GM12878 (cell line): ENCODE measurements at regions not wholly inside any gene's neighbourhood (a gene's known extent, or its start where the extent isn't known, plus 50 kb on each side); places are given as distances from the start of the nearest gene placed in this dataset.

Experiments used
- ATAC-seq: fragments of 200-7000 bp; cut with Tn5 transposase; 3 replicates; pipeline ENCODE4 v1.9.1; 2020; ENCODE audit warnings: mild to moderate bottlenecking, moderate library complexity
- BruUV-seq: library from RNA; stranded (reverse); fragments of 400-500 nt; replicated peaks from 2 replicates; lab custom pipeline; 2021; lab: Mats Ljungman, UMichigan
- CTCF ChIA-PET: fragments of 300-600 bp; sonication (Branson Sonifier 250); formaldehyde crosslinking; extraction: SDS; loops from one replicate; lab custom pipeline; 2021; ENCODE audit warnings: inconsistent platforms; lab: Yijun Ruan, JAX
- POLR2A ChIA-PET: fragments of 350-600 bp; formaldehyde crosslinking; extraction: SDS; loops from one replicate; lab custom pipeline; 2021; ENCODE audit warnings: inconsistent platforms; lab: Charles Lee
- RAD21 ChIA-PET: fragments of 300-600 bp; sonication (Branson Sonifier 250); formaldehyde crosslinking; loops from one replicate; lab custom pipeline; 2023; ENCODE audit warnings: antibody characterized with exemption; ENCODE audit not compliant: unreplicated experiment; lab: Charles Lee
- SMC1A ChIA-PET: fragments of 300-600 bp; sonication (Branson Sonifier 250); formaldehyde crosslinking; loops from one replicate; lab custom pipeline; 2023; ENCODE audit not compliant: unreplicated experiment, uncharacterized antibody; lab: Charles Lee
- DNase-seq: peaks from one replicate; pipeline ENCODE4 v3.0.0-alpha.2; 2011; ENCODE audit warnings: low read depth, low spot score
- FAIRE-seq: peaks from 3 replicates; lab custom pipeline; 2011; peaks lifted over from hg19 to GRCh38; lab: Jason Lieb, UNC
- H2AFZ ChIP-seq: 2 replicates; pipeline ENCODE4 v1.6.0; 2011; ENCODE audit warnings: low read depth, low read length, control low read depth; ENCODE audit not compliant: control insufficient read depth
- H3K27ac ChIP-seq: 2 replicates; pipeline ENCODE4 v1.5.1; 2011; ENCODE audit warnings: control low read depth; ENCODE audit not compliant: control insufficient read depth, insufficient read depth
- H3K27me3 ChIP-seq, 2 experiments: replicated peaks in 1 of 2; 2 replicates each; pipeline versions ENCODE4 v1.6.0 to v1.6.1; 2011; ENCODE audit warnings: low read length in 1 of 2; ENCODE audit not compliant: control insufficient read depth in 2 of 2, insufficient read depth in 2 of 2
- H3K36me3 ChIP-seq, 2 experiments: 2 replicates each; pipeline ENCODE4 v1.5.1; 2011; ENCODE audit warnings: low read length in 1 of 2; ENCODE audit not compliant: control insufficient read depth in 2 of 2, insufficient read depth in 2 of 2
- H3K4me1 ChIP-seq: 2 replicates; pipeline ENCODE4 v1.6.1; 2011; ENCODE audit warnings: mild to moderate bottlenecking, low read length, moderate library complexity, mixed read lengths; ENCODE audit not compliant: control insufficient read depth, insufficient read depth
- H3K4me2 ChIP-seq: 2 replicates; pipeline ENCODE4 v1.6.0; 2011; ENCODE audit warnings: control low read depth; ENCODE audit not compliant: control insufficient read depth, insufficient read depth
- H3K4me3 ChIP-seq: fragments of 200-600 bp; sonication (generic); 2 replicates; pipeline ENCODE4 v1.5.1; 2016
- H3K79me2 ChIP-seq: 2 replicates; pipeline ENCODE4 v1.6.0; 2011; ENCODE audit warnings: low read length; ENCODE audit not compliant: control insufficient read depth, insufficient read depth
- H3K9ac ChIP-seq: 2 replicates; pipeline ENCODE4 v1.8.0; 2011; ENCODE audit warnings: low read length, control low read depth, mixed read lengths; ENCODE audit not compliant: control insufficient read depth, insufficient read depth
- H3K9me3 ChIP-seq: replicated peaks from 3 replicates; pipeline ENCODE4 v1.5.1; 2011; ENCODE audit warnings: mild to moderate bottlenecking, low read length; ENCODE audit not compliant: control insufficient read depth, insufficient read depth
- H4K20me1 ChIP-seq: 2 replicates; pipeline ENCODE4 v1.6.0; 2011; ENCODE audit not compliant: control insufficient read depth, insufficient read depth
- BCLAF1 ChIP-seq: fragments of 450-650 bp; IDR thresholded peaks from 2 replicates; pipeline ENCODE4 v1.6.1; 2017; ENCODE audit warnings: antibody characterized with exemption, mild to moderate bottlenecking, moderate library complexity
- BMI1 ChIP-seq: fragments of 450-650 bp; IDR thresholded peaks from 2 replicates; pipeline ENCODE4 v1.6.1; 2016; ENCODE audit warnings: mild to moderate bottlenecking, moderate library complexity, borderline replicate concordance
- CBFB ChIP-seq: IDR thresholded peaks from 2 replicates; pipeline ENCODE4 v1.6.1; 2016; ENCODE audit warnings: antibody characterized with exemption, low read depth
- GATAD2B ChIP-seq: fragments of 450-650 bp; conservative IDR thresholded peaks from 2 replicates; pipeline ENCODE4 v1.6.1; 2017; ENCODE audit warnings: low read depth, mild to moderate bottlenecking, moderate library complexity
- KLF5 ChIP-seq: fragments of 450-650 bp; IDR thresholded peaks from 2 replicates; pipeline ENCODE4 v1.6.1; 2014; ENCODE audit warnings: mild to moderate bottlenecking; ENCODE audit not compliant: partially characterized antibody
- MAX ChIP-seq: IDR thresholded peaks from 2 replicates; pipeline ENCODE4 v1.6.1; 2012; ENCODE audit warnings: low read depth, low read length, improper control_type of control experiment
- POLR2A ChIP-seq: IDR thresholded peaks from 2 replicates; pipeline ENCODE4 v1.6.1; 2011; ENCODE audit warnings: low read depth, mild to moderate bottlenecking, low read length
- RELB ChIP-seq: fragments of 450-650 bp; IDR thresholded peaks from 2 replicates; pipeline ENCODE4 v1.6.1; 2017; ENCODE audit warnings: low read depth, mild to moderate bottlenecking, moderate library complexity
- SMAD1 ChIP-seq: fragments of 450-650 bp; IDR thresholded peaks from 2 replicates; pipeline ENCODE4 v1.6.1; 2018; ENCODE audit warnings: mild to moderate bottlenecking, low read depth; ENCODE audit not compliant: partially characterized antibody
- SRF ChIP-seq, 2 experiments: IDR thresholded peaks; 2 replicates each; pipeline ENCODE4 v1.6.1; 2011; ENCODE audit warnings: low read depth in 2 of 2, low read length in 2 of 2, mild to moderate bottlenecking in 1 of 2, moderate library complexity in 1 of 2
- TARDBP ChIP-seq: IDR thresholded peaks from 2 replicates; pipeline ENCODE4 v1.6.1; 2016; ENCODE audit warnings: borderline replicate concordance
- TBL1XR1 ChIP-seq: IDR thresholded peaks from 2 replicates; pipeline ENCODE4 v1.6.1; 2012; ENCODE audit warnings: low read depth, low read length, improper control_type of control experiment
- ZNF384 ChIP-seq: IDR thresholded peaks from 2 replicates; pipeline ENCODE4 v1.6.1; 2012; ENCODE audit warnings: low read depth, mild to moderate bottlenecking, low read length, improper control_type of control experiment, borderline replicate concordance
- ZSCAN29 ChIP-seq: fragments of 450-650 bp; IDR thresholded peaks from 2 replicates; pipeline ENCODE4 v1.6.1; 2017; ENCODE audit warnings: mild to moderate bottlenecking, moderate library complexity
- WGBS: methylation state at CpG from one replicate; pipeline ENCODE4 v1.1.6; 2016; ENCODE audit warnings: low lambda C conversion rate; ENCODE audit not compliant: insufficient replicate concordance, insufficient coverage; ENCODE audit errors: missing lambda C conversion rate; 5-methylcytosine and 5-hydroxymethylcytosine counted together
- in situ Hi-C: fragments of 300-500 bp; cut with MboI; formaldehyde crosslinking; loops from 9 replicates; pipeline ENCODE4 v1.14.3; 2018; ENCODE audit warnings: mixed read lengths
- intact Hi-C: fragments of 100-400 bp; cut with micrococcal nuclease; formaldehyde crosslinking; loops from one replicate; pipeline ENCODE4 v1.14.2; 2022; ENCODE audit not compliant: unreplicated experiment

GRCh38 chr9:88259001-88259400 lies 120.7 kb upstream of the SPATA31C2 start:
- Histone ChIP-seq H3K27me3 (no peaks in the 10 kb centered on the region), H3K27ac (no peak overlapping the region), H3K4me2 (no peak overlapping the region), H3K36me3 (no peaks in the 10 kb centered on the region), H3K9ac (no peak overlapping the region), H2AFZ (no peak overlapping the region), H3K4me3 (no peak overlapping the region), H3K79me2 (no peaks in the 10 kb centered on the region), H3K4me1 (no peaks in the 10 kb centered on the region), H3K9me3 (no peaks in the 10 kb centered on the region; the same call in 2 of the 3 replicates), H4K20me1 (no peaks in the 10 kb centered on the region)
- FAIRE-seq = no peak
- TF ChIP-seq MAX = no peak
- no peak for TF ChIP-seq BMI1
- TF ChIP-seq ZNF384 = no peak
- no peak for TF ChIP-seq SRF (IDR thresholded peaks at IDR 0.05; ENCODE audit: low read depth in 2 of 2, low read length in 2 of 2)
- no peak for TF ChIP-seq KLF5
- TF ChIP-seq TBL1XR1 = no peak
- no peak for TF ChIP-seq TARDBP
- no peak for TF ChIP-seq RELB
- no peak for TF ChIP-seq GATAD2B
- no peak for TF ChIP-seq BCLAF1
- TF ChIP-seq ZSCAN29 = no peak
- no peak for TF ChIP-seq CBFB
- no peak for TF ChIP-seq POLR2A
- no peak for TF ChIP-seq SMAD1
- ChIA-PET CTCF (no interaction called here), RAD21 (no interaction called here), POLR2A (no interaction called here), SMC1A (no interaction called here)
- no TSS peak for BruUV-seq
- in situ Hi-C loops = no loop called here
- intact Hi-C loops = no loop called here
- whole genome bisulfite sequencing = 56% methylated on average over 3 of the region's 3 CpGs
- ATAC-seq = no peak
- no peak for DNase-seq
